AG04450 (cell line): ENCODE measurements at regions not wholly inside any gene's neighbourhood (a gene's known extent, or its start where the extent isn't known, plus 50 kb on each side); places are given as distances from the start of the nearest gene placed in this dataset.

Source experiments
- CTCF ChIA-PET: fragments of 300-600, 350-600 bp; formaldehyde crosslinking; extraction: SDS; loops from one replicate; lab custom pipeline; 2022; ENCODE audit warnings: antibody characterized with exemption, inconsistent platforms; lab: Charles Lee
- POLR2A ChIA-PET: fragments of 350-600 bp; formaldehyde crosslinking; extraction: SDS; loops from one replicate; lab custom pipeline; 2021; ENCODE audit warnings: antibody characterized with exemption, inconsistent platforms; lab: Yijun Ruan, JAX
- DNase-seq: peaks from one replicate; pipeline ENCODE4 v3.0.0-alpha.2; 2011; ENCODE audit warnings: low read depth, low spot score
- H3K27ac ChIP-seq: one replicate; pipeline ENCODE4 v1.5.1; 2012; ENCODE audit warnings: low read depth, low read length, control low read depth
- H3K27me3 ChIP-seq: one replicate; pipeline ENCODE4 v1.6.0; 2012; ENCODE audit warnings: low read length; ENCODE audit not compliant: control insufficient read depth, insufficient read depth
- H3K4me3 ChIP-seq: 2 replicates; pipeline ENCODE4 v1.5.1; 2011; ENCODE audit warnings: mild to moderate bottlenecking, low read depth, low read length, control low read depth
- H3K9me3 ChIP-seq: 2 replicates; pipeline ENCODE4 v1.5.1; 2012; ENCODE audit warnings: low read length; ENCODE audit not compliant: control insufficient read depth, insufficient read depth
- TF ChIP-seq, protein P1 (sequence below): IDR thresholded peaks from 2 replicates; pipeline ENCODE4 v1.5.1; 2011; ENCODE audit warnings: low read depth, low read length, control low read depth, inconsistent platforms

DNA sequence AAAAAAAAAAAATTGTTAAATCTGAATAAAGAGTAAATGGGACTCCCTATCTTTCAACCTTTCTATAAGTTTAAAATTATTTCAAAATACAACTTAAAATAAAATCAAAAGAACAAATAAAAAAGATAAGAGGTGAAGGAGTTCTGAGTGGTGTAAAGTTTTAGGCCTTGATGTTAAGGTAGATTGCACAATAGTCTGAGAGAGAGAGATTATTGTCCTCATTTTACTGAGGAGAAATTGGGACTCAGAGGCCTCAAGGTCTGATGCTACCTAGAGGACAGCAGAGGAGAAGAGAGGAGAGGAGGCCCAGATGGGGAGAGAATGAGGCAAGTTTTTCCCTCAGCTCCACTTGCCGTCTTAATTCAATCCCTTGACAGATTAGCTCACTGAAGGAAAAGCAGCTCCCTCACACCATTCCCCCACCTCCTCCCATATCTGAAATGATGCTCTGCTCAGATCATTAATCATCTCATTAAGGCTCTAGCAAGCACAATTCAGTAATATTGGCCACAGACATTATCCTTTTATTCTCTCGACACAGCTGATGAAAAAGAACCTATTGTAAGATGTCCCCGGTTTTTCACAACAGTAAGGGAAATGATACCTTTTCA is 106.3 kb upstream of the PTPN13 start:
- H3K4me3 ChIP-seq: no peak overlapping the region
- CTCF ChIA-PET: interaction anchor here (1.4 to 2.2 kb wide), 2 partner anchors 7 to 10 kb away, joined by 4 to 17 read pairs; no protein-coding TSS in a partner anchor
- TF ChIP-seq, protein P1, sequence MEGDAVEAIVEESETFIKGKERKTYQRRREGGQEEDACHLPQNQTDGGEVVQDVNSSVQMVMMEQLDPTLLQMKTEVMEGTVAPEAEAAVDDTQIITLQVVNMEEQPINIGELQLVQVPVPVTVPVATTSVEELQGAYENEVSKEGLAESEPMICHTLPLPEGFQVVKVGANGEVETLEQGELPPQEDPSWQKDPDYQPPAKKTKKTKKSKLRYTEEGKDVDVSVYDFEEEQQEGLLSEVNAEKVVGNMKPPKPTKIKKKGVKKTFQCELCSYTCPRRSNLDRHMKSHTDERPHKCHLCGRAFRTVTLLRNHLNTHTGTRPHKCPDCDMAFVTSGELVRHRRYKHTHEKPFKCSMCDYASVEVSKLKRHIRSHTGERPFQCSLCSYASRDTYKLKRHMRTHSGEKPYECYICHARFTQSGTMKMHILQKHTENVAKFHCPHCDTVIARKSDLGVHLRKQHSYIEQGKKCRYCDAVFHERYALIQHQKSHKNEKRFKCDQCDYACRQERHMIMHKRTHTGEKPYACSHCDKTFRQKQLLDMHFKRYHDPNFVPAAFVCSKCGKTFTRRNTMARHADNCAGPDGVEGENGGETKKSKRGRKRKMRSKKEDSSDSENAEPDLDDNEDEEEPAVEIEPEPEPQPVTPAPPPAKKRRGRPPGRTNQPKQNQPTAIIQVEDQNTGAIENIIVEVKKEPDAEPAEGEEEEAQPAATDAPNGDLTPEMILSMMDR: no peak
- no peak for DNase-seq
- H3K27me3 ChIP-seq: no peaks in the 10 kb centered on the region
- H3K9me3 ChIP-seq: no peaks in the 10 kb centered on the region
- H3K27ac ChIP-seq: no peak overlapping the region
- POLR2A ChIA-PET: interaction anchor here (0.6 kb wide), 1 partner anchor 387 kb away, joined by 3 read pairs; no protein-coding TSS in a partner anchor

DNA sequence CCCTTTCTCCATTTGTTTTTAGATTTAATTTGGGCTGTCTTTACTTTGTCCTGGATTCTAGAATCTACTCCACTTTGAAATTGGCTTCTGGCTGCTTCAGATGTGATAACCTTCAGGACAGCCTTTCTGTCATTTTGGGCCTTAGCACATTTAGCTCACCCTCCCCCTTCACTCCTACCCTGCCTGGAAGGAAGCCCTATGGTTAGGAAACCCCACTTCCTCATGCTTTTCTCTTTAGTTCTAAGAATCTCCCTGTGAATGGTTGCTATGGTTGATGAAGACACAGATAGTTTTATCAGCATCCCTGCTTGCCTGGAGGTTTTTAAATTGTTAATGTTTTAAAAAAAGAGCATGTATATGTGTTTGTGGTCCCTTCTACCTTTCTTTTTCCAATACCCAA is 100.7 kb upstream of the PTPN13 start:
- no peaks in the 10 kb centered on the region for H3K27me3 ChIP-seq
- POLR2A ChIA-PET: no interaction called here
- no peak for DNase-seq
- no peaks in the 10 kb centered on the region for H3K9me3 ChIP-seq
- TF ChIP-seq, protein P1: no peak
- CTCF ChIA-PET: interaction anchor here (8.4 kb wide), 1 partner anchor 400 kb away, joined by 125 read pairs; the partner anchor contains the start of gene C4orf36
- no peak overlapping the region for H3K27ac ChIP-seq
- H3K4me3 ChIP-seq: no peak overlapping the region

DNA sequence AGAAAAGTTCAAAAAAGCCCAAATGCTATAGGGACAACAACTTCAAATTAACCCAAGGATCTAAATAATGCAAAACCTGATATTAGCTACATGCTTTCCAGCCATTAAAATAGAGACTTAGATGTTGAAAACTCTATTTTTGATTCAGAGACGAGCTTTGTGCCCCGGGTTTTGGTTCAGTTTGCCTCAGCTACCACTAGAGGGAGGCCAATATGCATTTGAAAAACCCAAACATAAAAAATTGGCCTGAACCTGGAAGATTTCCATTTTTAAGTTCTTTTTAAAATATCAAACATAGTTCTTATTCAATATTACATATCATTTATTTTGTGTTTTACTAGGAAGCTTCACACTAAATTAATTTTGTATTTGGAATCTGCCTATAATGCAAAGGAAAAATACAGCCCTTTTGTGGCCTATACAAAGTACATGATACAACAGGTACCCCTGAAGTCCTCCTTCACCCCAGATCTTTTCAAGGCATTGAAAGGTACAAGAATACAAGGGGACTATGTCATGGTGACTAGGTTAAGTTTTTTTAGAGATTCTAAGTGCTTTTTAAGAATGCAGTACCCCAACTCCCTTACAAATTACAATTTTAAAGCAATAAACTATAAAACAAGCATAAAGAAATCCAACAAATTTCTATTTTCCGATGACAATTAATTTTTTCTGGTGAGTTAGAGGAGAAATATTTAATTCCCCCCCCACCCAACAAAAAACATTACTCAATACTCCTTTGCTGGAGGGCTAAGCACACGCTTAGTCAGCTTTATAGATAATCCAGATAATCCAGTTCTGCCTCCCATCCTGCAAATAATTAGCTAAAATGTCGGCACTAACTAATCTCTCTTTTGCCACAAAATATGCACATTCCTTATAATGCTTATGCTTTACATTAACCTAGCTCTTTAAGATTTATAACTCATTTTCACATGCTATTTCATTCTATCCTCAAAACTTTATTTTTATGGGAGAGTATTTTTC is 97.7 kb upstream of the PTPN13 start:
- TF ChIP-seq, protein P1: peak; percentile 93
- Histone ChIP-seq H3K27ac (no peak overlapping the region), H3K27me3 (no peaks in the 10 kb centered on the region), H3K9me3 (no peaks in the 10 kb centered on the region), H3K4me3 (no peak overlapping the region)
- DNase-seq: peak; percentile 6
- ChIA-PET POLR2A (interaction anchor here (0.9 kb wide), 1 partner anchor 98 kb away, joined by 4 read pairs; the partner anchor contains the start of gene PTPN13), CTCF (interaction anchor here (0.5 to 8.4 kb wide), 83 partner anchors 8 to 777 kb away, joined by 3 to 125 read pairs (median 4); partner anchors contain the start of genes C4orf36, PTPN13 and SLC10A6)

DNA sequence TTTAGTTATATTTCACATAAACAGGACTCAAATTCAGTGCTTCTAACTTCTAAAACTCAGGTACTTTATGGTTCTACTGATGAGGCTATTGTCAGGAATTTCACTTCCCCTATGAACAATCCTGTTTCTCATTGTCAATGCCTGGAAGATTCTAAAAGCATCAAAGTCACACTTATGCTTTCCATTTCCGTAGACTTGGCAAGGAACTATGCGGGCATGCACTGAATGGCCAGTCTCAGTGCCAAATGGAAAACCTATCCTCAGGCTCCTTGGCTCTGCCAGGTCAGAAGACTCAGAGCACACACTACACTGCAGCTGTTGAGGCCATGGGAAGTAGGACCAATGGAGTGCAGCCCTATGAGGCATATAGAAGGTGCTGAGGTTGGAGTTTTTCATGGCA is 97.0 kb upstream of the PTPN13 start:
- H3K9me3 ChIP-seq: no peaks in the 10 kb centered on the region
- POLR2A ChIA-PET: no interaction called here

More for the DNA sequence above, 97.0 kb upstream of the PTPN13 start:
- DNase-seq: no peak
- TF ChIP-seq, protein P1: no peak
- CTCF ChIA-PET: interaction anchor here (0.7 to 8.4 kb wide), 36 partner anchors 8 to 738 kb away, joined by 3 to 125 read pairs (median 8); partner anchors contain the start of genes C4orf36 and PTPN13
- Histone ChIP-seq H3K27me3 (no peaks in the 10 kb centered on the region), H3K27ac (no peak overlapping the region), H3K4me3 (no peak overlapping the region)
